Mucosa of stomach (tissue), 1 donor: ENCODE measurements at regions not wholly inside any gene's neighbourhood (a gene's known extent, or its start where the extent isn't known, plus 50 kb on each side); places are given as distances from the start of the nearest gene placed in this dataset.

Experiments used
- H3K27me3 ChIP-seq: one replicate; pipeline ENCODE4 v1.7.0; 2013; ENCODE audit warnings: mild to moderate bottlenecking, low read length; ENCODE audit not compliant: control insufficient read depth, insufficient read depth
- H3K36me3 ChIP-seq: one replicate; pipeline ENCODE4 v1.7.0; 2013; ENCODE audit warnings: low read length; ENCODE audit not compliant: control insufficient read depth, insufficient read depth
- H3K4me1 ChIP-seq: one replicate; pipeline ENCODE4 v1.7.0; 2013; ENCODE audit warnings: mild to moderate bottlenecking, low read length; ENCODE audit not compliant: control insufficient read depth, insufficient read depth
- H3K4me3 ChIP-seq: one replicate; pipeline ENCODE4 v1.7.0; 2013; ENCODE audit warnings: low read length
- H3K9ac ChIP-seq: one replicate; pipeline ENCODE4 v1.7.0; 2013; ENCODE audit warnings: mild to moderate bottlenecking, low read length, moderate library complexity
- H3K9me3 ChIP-seq: one replicate; pipeline ENCODE4 v1.7.0; 2013; ENCODE audit warnings: mild to moderate bottlenecking, low read length, moderate library complexity; ENCODE audit not compliant: control insufficient read depth
- donor health status: Pancreatic carcinoma.

- Histone ChIP-seq H3K4me3 (no peak overlapping the region), H3K4me1 (no peaks in the 10 kb centered on the region), H3K9ac (no peak overlapping the region), H3K9me3 (no peaks in the 10 kb centered on the region), H3K36me3 (no peaks in the 10 kb centered on the region), H3K27me3 (no peaks in the 10 kb centered on the region)
Measured at GRCh38 chr11:134623711-134624110, 211.7 kb upstream of the B3GAT1 start.

GRCh38 chr11:134622458-134622857 lies 210.4 kb upstream of the B3GAT1 start:
- H3K36me3 ChIP-seq, result no peaks in the 10 kb centered on the region

DNA sequence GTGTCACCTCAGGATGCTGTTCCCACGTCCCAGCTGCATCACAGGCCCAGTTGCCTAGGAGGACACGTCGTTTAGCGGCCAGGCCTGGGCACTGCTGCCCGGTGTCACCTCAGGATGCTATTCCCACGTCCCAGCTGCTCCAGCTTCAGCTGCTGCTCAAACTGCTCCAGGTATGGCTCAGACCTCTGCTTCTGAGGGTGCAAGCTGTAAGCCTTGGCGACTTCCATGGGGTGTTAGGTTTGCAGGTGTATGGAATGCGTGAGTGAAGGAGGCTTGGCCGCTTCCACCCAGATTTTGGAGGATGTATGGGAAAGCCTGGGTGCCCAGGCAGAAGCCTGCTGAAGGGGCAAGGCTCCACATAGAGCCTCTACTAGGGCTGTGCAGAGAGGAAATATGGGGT lies 205.3 kb upstream of the B3GAT1 start:
- H3K27me3 ChIP-seq, result no peaks in the 10 kb centered on the region
- H3K9me3 ChIP-seq, result no peaks in the 10 kb centered on the region
- H3K9ac ChIP-seq, result no peak overlapping the region
- H3K4me3 ChIP-seq, result no peak overlapping the region
- no peaks in the 10 kb centered on the region for H3K36me3 ChIP-seq
- no peaks in the 10 kb centered on the region for H3K4me1 ChIP-seq

More at GRCh38 chr11:134622458-134622857, 210.4 kb upstream of the B3GAT1 start:
- Histone ChIP-seq H3K9me3 (no peaks in the 10 kb centered on the region), H3K4me1 (no peaks in the 10 kb centered on the region), H3K9ac (no peak overlapping the region), H3K4me3 (no peak overlapping the region), H3K27me3 (no peaks in the 10 kb centered on the region)

- no peaks in the 10 kb centered on the region for H3K9me3 ChIP-seq
- H3K4me3 ChIP-seq, result no peak overlapping the region
- no peaks in the 10 kb centered on the region for H3K36me3 ChIP-seq
- H3K27me3 ChIP-seq, result no peaks in the 10 kb centered on the region
- no peak overlapping the region for H3K9ac ChIP-seq
- no peaks in the 10 kb centered on the region for H3K4me1 ChIP-seq
Measured at GRCh38 chr11:134616038-134616437, 204.0 kb upstream of the B3GAT1 start.

DNA sequence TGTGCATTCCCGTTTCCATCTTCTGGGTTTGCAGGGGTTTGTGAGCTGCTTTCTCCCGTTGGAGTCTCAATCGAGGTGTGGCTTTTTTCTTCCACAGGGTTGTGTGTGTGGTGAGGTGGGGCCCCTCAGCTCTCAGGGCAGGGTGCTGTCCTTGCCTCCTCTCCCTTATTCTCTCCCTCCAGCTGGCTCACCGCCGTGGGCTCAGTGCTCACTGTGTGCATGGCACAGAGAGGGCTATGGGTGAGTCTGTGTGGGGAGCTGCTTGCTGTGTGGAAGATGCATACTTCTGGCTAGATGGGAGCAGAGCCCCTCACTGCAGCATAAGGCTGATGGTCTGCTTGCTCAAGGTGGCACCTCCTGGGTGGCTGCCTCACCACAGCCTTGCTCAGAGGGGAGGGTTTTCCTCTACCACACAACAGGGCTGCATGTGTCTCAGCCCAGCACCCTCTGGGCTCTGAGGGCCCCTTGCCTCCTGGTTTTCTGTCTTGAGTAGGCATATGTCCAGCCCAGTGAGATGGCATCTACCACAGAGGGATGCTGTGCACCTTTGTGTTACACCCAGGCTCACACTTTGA lies 203.1 kb upstream of the B3GAT1 start:
- no peak overlapping the region for H3K9ac ChIP-seq

DNA sequence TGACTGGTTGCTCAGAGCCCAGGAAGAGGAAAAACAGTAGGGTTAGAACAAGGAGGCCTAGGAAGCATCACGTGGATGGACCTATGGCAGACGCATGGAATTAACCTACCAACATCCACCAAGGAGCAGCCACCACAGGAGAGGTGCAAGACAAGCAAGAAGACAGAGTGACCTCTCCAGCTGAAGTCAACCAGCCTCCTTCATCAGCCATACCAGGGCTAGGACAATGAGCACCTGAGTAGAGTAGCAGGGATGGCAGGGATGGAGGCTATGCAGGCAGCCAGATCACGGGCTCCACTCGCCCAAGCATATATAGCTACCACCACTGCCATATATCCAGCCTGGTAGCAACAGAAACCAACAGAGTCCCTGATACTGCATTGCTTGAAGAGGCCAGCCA lies 202.1 kb upstream of the B3GAT1 start:
- H3K36me3 ChIP-seq, result no peaks in the 10 kb centered on the region
- no peak overlapping the region for H3K9ac ChIP-seq
- H3K27me3 ChIP-seq, result no peaks in the 10 kb centered on the region
- H3K4me3 ChIP-seq, result no peak overlapping the region
- no peaks in the 10 kb centered on the region for H3K9me3 ChIP-seq
- no peaks in the 10 kb centered on the region for H3K4me1 ChIP-seq

More for the DNA sequence above, 203.1 kb upstream of the B3GAT1 start:
- Histone ChIP-seq H3K4me3 (no peak overlapping the region), H3K27me3 (no peaks in the 10 kb centered on the region), H3K9me3 (no peaks in the 10 kb centered on the region), H3K4me1 (no peaks in the 10 kb centered on the region), H3K36me3 (no peaks in the 10 kb centered on the region)

DNA sequence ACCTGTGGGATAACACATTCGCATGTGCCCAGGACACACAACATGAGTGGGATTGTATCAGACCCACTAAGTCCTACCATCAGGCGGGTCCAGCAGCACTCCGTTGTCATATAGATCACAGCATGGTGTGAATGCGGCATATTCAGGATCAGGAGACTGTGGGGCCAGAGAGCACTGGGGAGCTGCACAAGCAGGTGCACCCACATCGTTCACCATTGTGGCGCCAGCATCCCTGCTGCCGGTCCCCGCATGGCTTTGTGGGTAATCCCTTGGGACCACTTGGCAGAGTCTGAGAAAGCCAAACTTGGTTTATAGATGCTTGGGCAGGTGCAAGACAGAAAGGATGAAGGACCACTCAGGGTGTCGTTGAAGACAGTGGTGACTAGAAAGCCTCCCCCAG lies 201.6 kb upstream of the B3GAT1 start:
- Histone ChIP-seq H3K4me3 (no peak overlapping the region), H3K27me3 (no peaks in the 10 kb centered on the region)

DNA sequence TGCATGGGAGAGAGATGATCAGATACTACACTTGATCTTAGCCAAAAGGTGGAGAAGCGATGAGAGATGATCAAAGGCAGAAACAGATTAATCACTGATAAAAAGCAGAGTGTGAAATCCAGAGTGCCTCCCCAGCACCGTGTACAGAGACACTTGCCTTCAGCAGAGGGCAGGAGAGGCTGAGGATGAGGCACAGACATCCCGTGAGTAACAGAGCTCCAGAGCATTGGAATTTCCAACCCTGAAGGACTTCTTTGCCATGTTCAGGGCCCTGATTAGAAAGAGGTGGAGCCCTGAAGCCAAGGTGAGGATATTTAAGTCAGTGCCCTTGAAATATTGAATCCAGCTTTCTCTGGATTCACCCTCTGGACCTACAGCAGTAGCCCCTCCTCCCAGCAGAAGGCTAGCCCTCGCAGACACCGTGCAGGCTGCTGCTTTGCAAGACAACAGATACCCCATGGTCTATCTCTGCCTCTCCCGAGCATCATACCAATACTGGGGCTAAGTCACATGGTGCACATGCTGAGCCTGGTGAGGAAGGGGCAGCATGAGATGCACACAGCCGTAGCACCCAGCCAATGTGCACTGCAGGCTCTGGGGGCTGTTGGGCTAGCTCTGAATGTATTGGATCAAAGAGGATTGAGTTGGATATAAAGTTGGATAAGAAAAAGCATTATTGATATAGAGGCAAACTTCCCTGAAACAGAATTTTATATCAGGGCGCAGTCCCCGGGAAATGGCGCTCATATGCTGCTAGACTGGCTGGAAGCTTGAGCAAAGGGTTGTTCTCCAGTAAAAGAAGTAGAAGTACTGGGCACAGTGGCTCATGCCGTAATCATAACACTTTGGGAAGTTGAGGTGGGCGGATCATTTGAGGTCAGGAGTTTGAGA lies 200.3 kb upstream of the B3GAT1 start:
- Histone ChIP-seq H3K36me3 (no peaks in the 10 kb centered on the region), H3K9ac (no peak overlapping the region), H3K9me3 (no peaks in the 10 kb centered on the region), H3K4me3 (no peak overlapping the region), H3K27me3 (no peaks in the 10 kb centered on the region), H3K4me1 (no peaks in the 10 kb centered on the region)

More for the DNA sequence above, 201.6 kb upstream of the B3GAT1 start:
- Histone ChIP-seq H3K9ac (no peak overlapping the region), H3K36me3 (no peaks in the 10 kb centered on the region), H3K9me3 (no peaks in the 10 kb centered on the region), H3K4me1 (no peaks in the 10 kb centered on the region)

GRCh38 chr11:134611537-134611936 lies 199.5 kb upstream of the B3GAT1 start:
- H3K9ac ChIP-seq, result no peak overlapping the region
- no peaks in the 10 kb centered on the region for H3K9me3 ChIP-seq
- no peak overlapping the region for H3K4me3 ChIP-seq
- no peaks in the 10 kb centered on the region for H3K4me1 ChIP-seq
- H3K36me3 ChIP-seq, result no peaks in the 10 kb centered on the region
- H3K27me3 ChIP-seq, result no peaks in the 10 kb centered on the region

GRCh38 chr11:134610116-134610910 lies 198.3 kb upstream of the B3GAT1 start:
- Histone ChIP-seq H3K27me3 (no peaks in the 10 kb centered on the region), H3K4me1 (no peaks in the 10 kb centered on the region), H3K9ac (no peak overlapping the region), H3K9me3 (no peaks in the 10 kb centered on the region), H3K36me3 (no peaks in the 10 kb centered on the region), H3K4me3 (no peak overlapping the region)

GRCh38 chr11:134609361-134610115 lies 197.5 kb upstream of the B3GAT1 start:
- H3K9ac ChIP-seq, result no peak overlapping the region
- H3K9me3 ChIP-seq, result no peaks in the 10 kb centered on the region
- H3K4me1 ChIP-seq, result no peaks in the 10 kb centered on the region
- H3K27me3 ChIP-seq, result no peaks in the 10 kb centered on the region
- H3K36me3 ChIP-seq, result no peaks in the 10 kb centered on the region
- no peak overlapping the region for H3K4me3 ChIP-seq
